GM20431 (cell line): ENCODE measurements at regions not wholly inside any gene's neighbourhood (a gene's known extent, or its start where the extent isn't known, plus 50 kb on each side); places are given as distances from the start of the nearest gene placed in this dataset.

Source experiments
- in situ Hi-C: fragments of 300-500 bp; cut with MseI, MboI; formaldehyde crosslinking; loops from one replicate; pipeline ENCODE4 v1.15.0; 2020; ENCODE audit warnings: low sequenced_read_pairs; ENCODE audit not compliant: unreplicated experiment

- in situ Hi-C loops, result no loop called here
Measured at GRCh38 chr2:74036010-74036409, 51.3 kb downstream of the TET3 start.

GRCh38 chr2:74036450-74037195 lies 51.9 kb downstream of the TET3 start:
- in situ Hi-C loops, result no loop called here

GRCh38 chr2:74037379-74037860 lies 52.7 kb downstream of the TET3 start:
- in situ Hi-C loops, result no loop called here

DNA sequence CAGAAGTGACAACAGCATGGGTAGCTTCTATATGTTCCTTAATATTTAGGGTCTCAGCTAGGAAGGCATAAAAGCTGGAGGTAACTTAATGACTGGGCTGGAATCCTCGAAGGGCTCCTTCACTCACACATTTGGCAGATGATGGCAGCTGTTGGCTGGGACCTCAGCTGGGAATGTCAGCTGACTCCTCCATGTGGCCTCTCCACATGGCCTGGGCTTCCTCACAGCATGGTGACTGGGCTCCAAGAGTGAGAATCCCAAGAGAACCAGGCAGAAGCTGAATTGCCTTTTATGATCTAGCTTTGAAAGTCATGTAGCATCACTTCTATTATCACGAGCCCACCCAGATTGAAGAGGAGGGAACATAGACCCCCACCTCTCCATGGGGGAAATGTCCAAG lies 54.9 kb downstream of the TET3 start:
- in situ Hi-C loops, result no loop called here

DNA sequence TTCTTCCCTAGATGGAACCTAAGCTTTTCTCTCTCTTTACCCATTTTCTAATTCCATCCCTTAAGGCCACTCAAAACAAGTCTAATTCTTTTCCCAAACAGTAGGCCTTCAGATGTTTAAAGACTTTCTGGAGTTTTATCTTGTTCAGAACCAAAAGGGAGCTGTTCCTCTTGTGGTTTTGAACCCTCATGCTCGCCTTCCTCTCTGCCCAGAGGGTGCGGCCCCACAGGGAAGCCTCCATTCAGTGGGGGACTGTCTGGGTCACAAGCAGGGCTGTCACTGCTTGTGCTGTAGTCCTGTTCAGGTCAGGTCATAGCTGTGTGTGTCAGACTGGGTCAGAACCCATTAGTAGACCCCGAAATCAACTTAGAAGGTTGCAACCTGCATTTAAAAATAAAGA lies 56.5 kb downstream of the TET3 start:
- in situ Hi-C loops, result no loop called here

GRCh38 chr2:74041726-74042125 lies 57.0 kb downstream of the TET3 start:
- in situ Hi-C loops, result no loop called here

- in situ Hi-C loops, result no loop called here
Measured at GRCh38 chr2:74042606-74043005, 57.9 kb downstream of the TET3 start.

GRCh38 chr2:74043345-74044329 lies 58.9 kb downstream of the TET3 start:
- in situ Hi-C loops, result no loop called here

DNA sequence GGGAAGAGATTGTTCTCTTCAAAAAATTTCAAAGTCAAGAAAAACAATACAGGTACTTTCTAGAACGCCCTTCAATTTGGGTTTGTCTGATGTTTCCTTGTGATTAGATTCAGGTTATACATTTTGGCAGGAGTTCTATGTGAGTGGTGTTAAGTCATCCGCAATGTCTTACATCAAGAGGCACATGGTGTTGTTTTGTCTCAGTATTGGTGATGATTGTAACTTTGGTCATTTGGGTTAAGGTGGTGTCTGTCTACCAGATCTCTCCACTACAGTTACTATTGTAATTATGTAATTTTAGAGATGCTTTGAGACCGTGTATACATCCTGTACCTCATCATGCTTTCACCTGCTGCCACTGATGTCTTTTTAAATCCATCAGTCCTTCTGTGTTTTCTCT lies 60.3 kb downstream of the TET3 start:
- in situ Hi-C loops, result no loop called here

DNA sequence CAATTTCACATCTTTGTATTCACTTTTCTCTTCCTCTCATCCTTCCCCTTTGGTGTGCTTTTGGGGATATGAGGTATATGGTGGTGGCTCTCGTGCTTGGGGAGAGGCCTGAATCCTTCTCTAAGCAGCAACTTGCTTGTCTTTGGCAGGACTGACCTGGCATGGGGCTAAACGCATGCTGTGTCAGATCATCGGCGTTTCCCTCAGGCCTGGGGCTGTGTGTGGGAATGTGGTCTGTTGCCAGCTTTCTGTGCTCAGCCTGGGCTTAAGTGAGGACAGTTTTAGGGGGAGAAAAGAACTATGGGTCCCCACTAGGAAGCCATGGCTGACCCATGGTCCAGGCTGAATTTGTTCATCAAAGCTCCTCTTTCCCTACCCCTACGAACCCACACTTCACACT lies 60.7 kb downstream of the TET3 start:
- in situ Hi-C loops, result no loop called here

GRCh38 chr2:74046441-74046840 lies 61.7 kb downstream of the TET3 start:
- in situ Hi-C loops, result no loop called here

GRCh38 chr2:74047152-74047551 lies 62.4 kb downstream of the TET3 start:
- in situ Hi-C loops, result no loop called here

- in situ Hi-C loops, result no loop called here
Measured at GRCh38 chr2:74048147-74048546, 63.4 kb downstream of the TET3 start.

GRCh38 chr2:74048843-74049519 lies 64.3 kb downstream of the TET3 start:
- in situ Hi-C loops, result no loop called here

DNA sequence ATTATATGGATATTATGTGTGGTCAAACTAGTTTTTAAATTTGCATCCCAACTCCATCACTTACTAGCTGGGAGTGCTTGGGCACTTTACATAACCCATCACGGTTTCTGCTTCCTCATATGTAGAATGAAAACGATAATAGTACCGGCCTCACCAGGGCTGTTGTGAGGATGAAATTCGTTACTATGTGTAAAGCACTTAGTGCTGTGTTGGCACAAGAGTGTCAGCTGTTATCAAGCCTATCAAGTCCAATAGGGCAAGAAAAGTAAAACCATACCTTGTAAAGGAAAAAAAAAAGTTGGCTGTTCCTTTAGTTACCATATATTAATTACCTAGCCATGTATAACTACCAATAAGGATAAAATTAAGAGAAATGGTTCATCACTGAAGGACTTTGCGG lies 65.4 kb downstream of the TET3 start:
- in situ Hi-C loops, result no loop called here

DNA sequence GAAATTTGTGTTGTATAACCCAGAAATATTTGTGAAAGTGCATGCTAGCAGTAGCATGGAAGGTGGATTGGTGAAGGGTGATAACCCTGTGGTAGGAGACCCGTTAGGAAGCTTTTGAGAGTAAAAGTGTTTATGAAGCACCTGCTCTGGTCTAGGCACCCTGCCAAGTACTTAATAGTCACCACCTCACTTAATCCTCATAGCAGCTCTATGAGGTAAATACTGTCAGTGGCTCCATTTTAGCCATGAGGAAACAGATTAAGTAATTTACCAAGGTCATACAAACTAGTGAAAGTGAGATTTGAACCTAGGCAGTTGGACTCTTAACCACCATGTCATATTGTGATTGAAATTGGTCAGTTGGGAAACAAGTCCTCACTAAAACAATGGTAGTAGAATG lies 66.8 kb downstream of the TET3 start:
- in situ Hi-C loops, result no loop called here

GRCh38 chr2:74052732-74053710 lies 68.3 kb downstream of the TET3 start:
- in situ Hi-C loops, result no loop called here

- in situ Hi-C loops, result no loop called here
Measured at GRCh38 chr2:74053959-74054715, 69.4 kb downstream of the TET3 start.
